WTC11 (cell line): ENCODE measurements at regions not wholly inside any gene's neighbourhood (a gene's known extent, or its start where the extent isn't known, plus 50 kb on each side); places are given as distances from the start of the nearest gene placed in this dataset.

Source experiments
- ATAC-seq: fragments of 200-7000 bp; cut with Tn5 transposase; 2 replicates; pipeline ENCODE4 v1.10.0; 2021; ENCODE audit warnings: mild to moderate bottlenecking, moderate library complexity
- CTCF ChIA-PET: fragments of 300-600 bp; sonication (Branson Sonifier 250); formaldehyde crosslinking; loops from one replicate; lab custom pipeline; 2021; ENCODE audit warnings: antibody characterized with exemption; lab: Charles Lee
- POLR2A ChIA-PET: fragments of 350-600 bp; sonication (Branson Sonifier 250); formaldehyde crosslinking; loops from one replicate; lab custom pipeline; 2021; ENCODE audit warnings: antibody characterized with exemption; lab: Charles Lee
- DNase-seq: peaks from one replicate; pipeline ENCODE4 v3.0.0; 2021; ENCODE audit warnings: low spot score
- H3K27ac Mint-ChIP-seq: 2 replicates; pipeline ENCODE4 v1.8.0; 2021; ENCODE audit warnings: mixed read lengths
- H3K27me3 Mint-ChIP-seq: 2 replicates; pipeline ENCODE4 v1.8.0; 2021; ENCODE audit warnings: low read depth, mild to moderate bottlenecking, moderate library complexity, mixed read lengths
- H3K36me3 Mint-ChIP-seq: 2 replicates; pipeline ENCODE4 v1.8.0; 2021; ENCODE audit warnings: mixed read lengths
- H3K4me1 Mint-ChIP-seq: 2 replicates; pipeline ENCODE4 v1.8.0; 2022; ENCODE audit warnings: mixed read lengths
- H3K4me3 Mint-ChIP-seq: 2 replicates; pipeline ENCODE4 v1.8.0; 2021; ENCODE audit warnings: mild to moderate bottlenecking, moderate library complexity, mixed read lengths
- H3K9me3 Mint-ChIP-seq: 2 replicates; pipeline ENCODE4 v1.8.0; 2021; ENCODE audit warnings: mixed read lengths
- CREB1 ChIP-seq: sonication (generic); formaldehyde crosslinking; IDR thresholded peaks from 2 replicates; pipeline ENCODE4 v1.8.0; 2023; ENCODE audit warnings: mild to moderate bottlenecking, missing genetic modification reagents
- CREM ChIP-seq: sonication (generic); formaldehyde crosslinking; IDR thresholded peaks from 2 replicates; pipeline ENCODE4 v1.8.1; 2022; ENCODE audit warnings: mild to moderate bottlenecking, missing genetic modification reagents, moderate library complexity
- HMGA2 ChIP-seq: fragments of 250-450 bp; sonication (Bioruptor Pico); IDR thresholded peaks from 2 replicates; pipeline ENCODE4 v1.4.0; 2021; ENCODE audit warnings: mild to moderate bottlenecking, moderate library complexity
- IRF2 ChIP-seq: sonication (generic); formaldehyde crosslinking; IDR thresholded peaks from 2 replicates; pipeline ENCODE4 v1.8.0; 2022; ENCODE audit warnings: low read depth, missing genetic modification reagents, borderline replicate concordance
- JAZF1 ChIP-seq: fragments of 250-450 bp; sonication (Bioruptor Pico); IDR thresholded peaks from 2 replicates; pipeline ENCODE4 v1.9.0; 2021; ENCODE audit warnings: moderate library complexity, mild to moderate bottlenecking, inconsistent platforms
- NFATC4 ChIP-seq: fragments of 250-450 bp; sonication (Bioruptor Pico); IDR thresholded peaks from 2 replicates; pipeline ENCODE4 v1.9.0; 2021; ENCODE audit warnings: mild to moderate bottlenecking
- NR2C2 ChIP-seq: sonication (generic); formaldehyde crosslinking; IDR thresholded peaks from 2 replicates; pipeline ENCODE4 v1.8.0; 2022; ENCODE audit warnings: mild to moderate bottlenecking, missing genetic modification reagents
- TEAD1 ChIP-seq: sonication (generic); formaldehyde crosslinking; IDR thresholded peaks from 2 replicates; pipeline ENCODE4 v1.8.0; 2022; ENCODE audit warnings: mild to moderate bottlenecking, missing genetic modification reagents
- ZBTB21 ChIP-seq: sonication (generic); formaldehyde crosslinking; IDR thresholded peaks from 2 replicates; pipeline ENCODE4 v1.8.1; 2023; ENCODE audit warnings: mild to moderate bottlenecking, missing genetic modification reagents, borderline replicate concordance
- ZNF423 ChIP-seq: fragments of 250-450 bp; sonication (Bioruptor Pico); IDR thresholded peaks from 2 replicates; pipeline ENCODE4 v2.1.2; 2022; ENCODE audit warnings: mild to moderate bottlenecking, moderate library complexity
- TF ChIP-seq, protein P1 (sequence below): sonication (generic); formaldehyde crosslinking; IDR thresholded peaks from 2 replicates; pipeline ENCODE4 v1.8.1; 2022; ENCODE audit warnings: mild to moderate bottlenecking, missing genetic modification reagents, moderate library complexity, borderline replicate concordance
- TF ChIP-seq, protein P2 (sequence below): sonication (generic); formaldehyde crosslinking; IDR thresholded peaks from 2 replicates; pipeline ENCODE4 v1.8.1; 2023; ENCODE audit warnings: mild to moderate bottlenecking, missing genetic modification reagents
- TF ChIP-seq, protein P3 (sequence below): sonication (generic); formaldehyde crosslinking; IDR thresholded peaks from 2 replicates; pipeline ENCODE4 v1.8.0; 2022; ENCODE audit warnings: missing genetic modification reagents
- TF ChIP-seq, protein P4 (sequence below): fragments of 200-600 bp; IDR thresholded peaks from 2 replicates; pipeline ENCODE4 v1.8.0; 2022; ENCODE audit warnings: antibody characterized with exemption
- TF ChIP-seq, protein P5 (sequence below): fragments of 250-450 bp; sonication (Bioruptor Pico); IDR thresholded peaks from 2 replicates; pipeline ENCODE4 v1.9.0; 2021; ENCODE audit warnings: mild to moderate bottlenecking

DNA sequence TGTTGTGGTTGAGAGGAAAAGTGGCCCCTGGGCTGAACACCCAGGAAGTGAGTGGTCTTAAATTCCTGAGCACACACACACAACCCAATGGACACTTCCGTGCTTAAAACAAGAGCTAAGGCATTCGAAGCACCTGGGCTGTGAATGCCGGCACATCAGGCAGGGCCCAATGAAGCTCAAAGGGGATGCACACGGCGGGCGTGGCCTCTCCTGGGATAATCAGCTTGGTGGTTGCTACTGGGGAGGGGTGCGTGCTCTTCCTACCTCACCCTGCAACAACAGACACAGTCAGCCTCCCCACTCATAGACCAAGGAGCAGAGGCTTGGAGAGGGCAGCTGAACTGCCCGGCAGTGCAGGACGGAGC is 115.0 kb upstream of the TCERG1L start:
- POLR2A ChIA-PET, result no interaction called here
- no peak overlapping the region for H3K27ac Mint-ChIP-seq

DNA sequence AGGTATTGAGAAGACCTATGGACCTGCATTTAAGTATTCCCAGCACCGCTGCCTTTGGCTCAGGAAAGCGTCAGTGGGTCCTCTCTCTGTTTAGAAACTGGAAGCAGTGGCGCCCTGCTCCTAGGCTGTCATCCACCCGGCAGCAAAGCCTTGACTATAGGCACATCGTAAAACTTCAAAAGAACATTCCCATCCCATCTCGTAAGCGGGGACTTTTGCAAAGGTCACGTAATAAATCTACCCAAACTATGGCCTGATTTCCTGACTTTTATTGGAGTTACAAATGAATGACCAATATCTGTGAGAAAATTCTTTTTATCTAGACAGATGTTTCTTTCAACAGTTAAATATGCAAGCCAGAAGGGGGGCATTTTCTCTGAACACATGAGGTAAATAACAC is 115.8 kb upstream of the TCERG1L start:
- ChIA-PET CTCF (interaction anchor here (1.5 kb wide), 1 partner anchor 31 kb away, joined by 4 read pairs; no protein-coding TSS in a partner anchor), POLR2A (no interaction called here)
- H3K9me3 Mint-ChIP-seq, result peaks cover 82% of the 10 kb centered on the region
- no peak overlapping the region for H3K27ac Mint-ChIP-seq
- no peak for TF ChIP-seq HMGA2 (CRISPR knock-in tag)
- TF ChIP-seq, protein P1, sequence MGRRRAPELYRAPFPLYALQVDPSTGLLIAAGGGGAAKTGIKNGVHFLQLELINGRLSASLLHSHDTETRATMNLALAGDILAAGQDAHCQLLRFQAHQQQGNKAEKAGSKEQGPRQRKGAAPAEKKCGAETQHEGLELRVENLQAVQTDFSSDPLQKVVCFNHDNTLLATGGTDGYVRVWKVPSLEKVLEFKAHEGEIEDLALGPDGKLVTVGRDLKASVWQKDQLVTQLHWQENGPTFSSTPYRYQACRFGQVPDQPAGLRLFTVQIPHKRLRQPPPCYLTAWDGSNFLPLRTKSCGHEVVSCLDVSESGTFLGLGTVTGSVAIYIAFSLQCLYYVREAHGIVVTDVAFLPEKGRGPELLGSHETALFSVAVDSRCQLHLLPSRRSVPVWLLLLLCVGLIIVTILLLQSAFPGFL (CRISPR knock-in tag), result no peak
- TF ChIP-seq, protein P2, sequence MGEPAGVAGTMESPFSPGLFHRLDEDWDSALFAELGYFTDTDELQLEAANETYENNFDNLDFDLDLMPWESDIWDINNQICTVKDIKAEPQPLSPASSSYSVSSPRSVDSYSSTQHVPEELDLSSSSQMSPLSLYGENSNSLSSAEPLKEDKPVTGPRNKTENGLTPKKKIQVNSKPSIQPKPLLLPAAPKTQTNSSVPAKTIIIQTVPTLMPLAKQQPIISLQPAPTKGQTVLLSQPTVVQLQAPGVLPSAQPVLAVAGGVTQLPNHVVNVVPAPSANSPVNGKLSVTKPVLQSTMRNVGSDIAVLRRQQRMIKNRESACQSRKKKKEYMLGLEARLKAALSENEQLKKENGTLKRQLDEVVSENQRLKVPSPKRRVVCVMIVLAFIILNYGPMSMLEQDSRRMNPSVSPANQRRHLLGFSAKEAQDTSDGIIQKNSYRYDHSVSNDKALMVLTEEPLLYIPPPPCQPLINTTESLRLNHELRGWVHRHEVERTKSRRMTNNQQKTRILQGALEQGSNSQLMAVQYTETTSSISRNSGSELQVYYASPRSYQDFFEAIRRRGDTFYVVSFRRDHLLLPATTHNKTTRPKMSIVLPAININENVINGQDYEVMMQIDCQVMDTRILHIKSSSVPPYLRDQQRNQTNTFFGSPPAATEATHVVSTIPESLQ (CRISPR knock-in tag), result no peak
- TF ChIP-seq, protein P3, sequence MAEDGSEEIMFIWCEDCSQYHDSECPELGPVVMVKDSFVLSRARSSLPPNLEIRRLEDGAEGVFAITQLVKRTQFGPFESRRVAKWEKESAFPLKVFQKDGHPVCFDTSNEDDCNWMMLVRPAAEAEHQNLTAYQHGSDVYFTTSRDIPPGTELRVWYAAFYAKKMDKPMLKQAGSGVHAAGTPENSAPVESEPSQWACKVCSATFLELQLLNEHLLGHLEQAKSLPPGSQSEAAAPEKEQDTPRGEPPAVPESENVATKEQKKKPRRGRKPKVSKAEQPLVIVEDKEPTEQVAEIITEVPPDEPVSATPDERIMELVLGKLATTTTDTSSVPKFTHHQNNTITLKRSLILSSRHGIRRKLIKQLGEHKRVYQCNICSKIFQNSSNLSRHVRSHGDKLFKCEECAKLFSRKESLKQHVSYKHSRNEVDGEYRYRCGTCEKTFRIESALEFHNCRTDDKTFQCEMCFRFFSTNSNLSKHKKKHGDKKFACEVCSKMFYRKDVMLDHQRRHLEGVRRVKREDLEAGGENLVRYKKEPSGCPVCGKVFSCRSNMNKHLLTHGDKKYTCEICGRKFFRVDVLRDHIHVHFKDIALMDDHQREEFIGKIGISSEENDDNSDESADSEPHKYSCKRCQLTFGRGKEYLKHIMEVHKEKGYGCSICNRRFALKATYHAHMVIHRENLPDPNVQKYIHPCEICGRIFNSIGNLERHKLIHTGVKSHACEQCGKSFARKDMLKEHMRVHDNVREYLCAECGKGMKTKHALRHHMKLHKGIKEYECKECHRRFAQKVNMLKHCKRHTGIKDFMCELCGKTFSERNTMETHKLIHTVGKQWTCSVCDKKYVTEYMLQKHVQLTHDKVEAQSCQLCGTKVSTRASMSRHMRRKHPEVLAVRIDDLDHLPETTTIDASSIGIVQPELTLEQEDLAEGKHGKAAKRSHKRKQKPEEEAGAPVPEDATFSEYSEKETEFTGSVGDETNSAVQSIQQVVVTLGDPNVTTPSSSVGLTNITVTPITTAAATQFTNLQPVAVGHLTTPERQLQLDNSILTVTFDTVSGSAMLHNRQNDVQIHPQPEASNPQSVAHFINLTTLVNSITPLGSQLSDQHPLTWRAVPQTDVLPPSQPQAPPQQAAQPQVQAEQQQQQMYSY (CRISPR knock-in tag), result no peak
- no peak for TF ChIP-seq NFATC4 (CRISPR knock-in tag)
- TF ChIP-seq TEAD1 (CRISPR knock-in tag), result no peak
- TF ChIP-seq, protein P4, sequence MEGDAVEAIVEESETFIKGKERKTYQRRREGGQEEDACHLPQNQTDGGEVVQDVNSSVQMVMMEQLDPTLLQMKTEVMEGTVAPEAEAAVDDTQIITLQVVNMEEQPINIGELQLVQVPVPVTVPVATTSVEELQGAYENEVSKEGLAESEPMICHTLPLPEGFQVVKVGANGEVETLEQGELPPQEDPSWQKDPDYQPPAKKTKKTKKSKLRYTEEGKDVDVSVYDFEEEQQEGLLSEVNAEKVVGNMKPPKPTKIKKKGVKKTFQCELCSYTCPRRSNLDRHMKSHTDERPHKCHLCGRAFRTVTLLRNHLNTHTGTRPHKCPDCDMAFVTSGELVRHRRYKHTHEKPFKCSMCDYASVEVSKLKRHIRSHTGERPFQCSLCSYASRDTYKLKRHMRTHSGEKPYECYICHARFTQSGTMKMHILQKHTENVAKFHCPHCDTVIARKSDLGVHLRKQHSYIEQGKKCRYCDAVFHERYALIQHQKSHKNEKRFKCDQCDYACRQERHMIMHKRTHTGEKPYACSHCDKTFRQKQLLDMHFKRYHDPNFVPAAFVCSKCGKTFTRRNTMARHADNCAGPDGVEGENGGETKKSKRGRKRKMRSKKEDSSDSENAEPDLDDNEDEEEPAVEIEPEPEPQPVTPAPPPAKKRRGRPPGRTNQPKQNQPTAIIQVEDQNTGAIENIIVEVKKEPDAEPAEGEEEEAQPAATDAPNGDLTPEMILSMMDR, result no peak
- TF ChIP-seq JAZF1, result no peak
- no peak for TF ChIP-seq ZNF423 (CRISPR knock-in tag)
- TF ChIP-seq CREB1 (CRISPR knock-in tag), result no peak
- TF ChIP-seq CREM (CRISPR knock-in tag), result no peak
- TF ChIP-seq ZBTB21 (CRISPR knock-in tag), result no peak
- TF ChIP-seq, protein P5, sequence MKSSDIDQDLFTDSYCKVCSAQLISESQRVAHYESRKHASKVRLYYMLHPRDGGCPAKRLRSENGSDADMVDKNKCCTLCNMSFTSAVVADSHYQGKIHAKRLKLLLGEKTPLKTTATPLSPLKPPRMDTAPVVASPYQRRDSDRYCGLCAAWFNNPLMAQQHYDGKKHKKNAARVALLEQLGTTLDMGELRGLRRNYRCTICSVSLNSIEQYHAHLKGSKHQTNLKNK, result no peak
- TF ChIP-seq IRF2, result no peak
- no peak for ATAC-seq
- H3K36me3 Mint-ChIP-seq, result peaks cover 81% of the 10 kb centered on the region
- no peak for DNase-seq
- H3K4me1 Mint-ChIP-seq, result no peaks in the 10 kb centered on the region
- peaks cover 6% of the 10 kb centered on the region for H3K27me3 Mint-ChIP-seq
- no peak overlapping the region for H3K4me3 Mint-ChIP-seq

More for the DNA sequence above, 115.0 kb upstream of the TCERG1L start:
- Mint-ChIP-seq H3K36me3 (peaks cover 81% of the 10 kb centered on the region), H3K27me3 (peaks cover 3% of the 10 kb centered on the region), H3K9me3 (peaks cover 82% of the 10 kb centered on the region), H3K4me1 (no peaks in the 10 kb centered on the region), H3K4me3 (no peak overlapping the region)
- CTCF ChIA-PET, result interaction anchor here (1.5 kb wide), 1 partner anchor 30 kb away, joined by 4 read pairs; no protein-coding TSS in a partner anchor
- no peak for DNase-seq
- ATAC-seq, result no peak
- no peak for TF ChIP-seq NR2C2 (CRISPR knock-in tag)
- TF ChIP-seq, all 79 proteins: peak for 0
